OCI-LY1 (cell line): ENCODE measurements at regions not wholly inside any gene's neighbourhood (a gene's known extent, or its start where the extent isn't known, plus 50 kb on each side); places are given as distances from the start of the nearest gene placed in this dataset.

Experiments
- H2AFZ ChIP-seq: fragments of 200-600 bp; sonication (generic), shearing (Covaris generic); 2 replicates; pipeline ENCODE4 v1.6.0; 2014; ENCODE audit warnings: antibody characterized with exemption, mild to moderate bottlenecking, low read length
- H3F3A ChIP-seq: fragments of 200-600 bp; sonication (generic), shearing (Covaris generic); 2 replicates; pipeline ENCODE4 v1.6.0; 2014; ENCODE audit warnings: mild to moderate bottlenecking, antibody characterized with exemption, low read length, moderate library complexity; ENCODE audit not compliant: insufficient read depth
- H3K27ac ChIP-seq: fragments of 200-600 bp; sonication (generic); 2 replicates; pipeline ENCODE4 v1.5.1; 2014; ENCODE audit warnings: low read length, mixed run types, mild to moderate bottlenecking, low read depth; ENCODE audit not compliant: poor library complexity, severe bottlenecking
- H3K27me3 ChIP-seq: fragments of 200-600 bp; sonication (generic); 2 replicates; pipeline ENCODE4 v1.6.0; 2014; ENCODE audit warnings: antibody characterized with exemption, mild to moderate bottlenecking, low read length, moderate library complexity; ENCODE audit not compliant: insufficient read depth
- H3K36me3 ChIP-seq: fragments of 200-600 bp; sonication (generic); 2 replicates; pipeline ENCODE4 v1.6.1; 2014; ENCODE audit warnings: mild to moderate bottlenecking, antibody characterized with exemption, low read length, moderate library complexity, mixed read lengths; ENCODE audit not compliant: insufficient read depth
- H3K4me1 ChIP-seq: fragments of 200-600 bp; sonication (generic); 2 replicates; pipeline ENCODE4 v1.5.1; 2014; ENCODE audit warnings: mild to moderate bottlenecking, low read length, moderate library complexity; ENCODE audit not compliant: insufficient read depth, severe bottlenecking
- H3K4me2 ChIP-seq: fragments of 200-600 bp; sonication (generic), shearing (Covaris generic); 2 replicates; pipeline ENCODE4 v1.6.1; 2014; ENCODE audit warnings: low read length
- H3K4me3 ChIP-seq: fragments of 200-600 bp; sonication (generic); 2 replicates; pipeline ENCODE4 v1.5.1; 2014; ENCODE audit warnings: low read length, low read depth, mild to moderate bottlenecking, mixed read lengths; ENCODE audit not compliant: poor library complexity, severe bottlenecking
- H3K79me2 ChIP-seq: fragments of 200-600 bp; shearing (Covaris generic); 2 replicates; pipeline ENCODE4 v1.6.1; 2016; ENCODE audit warnings: mixed run types, low read length, mixed read lengths; ENCODE audit not compliant: insufficient read depth
- H3K9ac ChIP-seq: fragments of 200-600 bp; sonication (generic), shearing (Covaris generic); 2 replicates; pipeline ENCODE4 v1.6.1; 2014; ENCODE audit warnings: mild to moderate bottlenecking, low read length, mixed read lengths
- H3K9me2 ChIP-seq: fragments of 200-600 bp; sonication (generic), shearing (Covaris generic); 2 replicates; pipeline ENCODE4 v1.6.1; 2014; ENCODE audit warnings: low read depth, mild to moderate bottlenecking, low read length, mixed read lengths
- H3K9me3 ChIP-seq: fragments of 200-600 bp; shearing (Covaris generic); 2 replicates; pipeline ENCODE4 v1.6.1; 2014; ENCODE audit warnings: low read length, mixed read lengths
- H4K20me1 ChIP-seq: fragments of 200-600 bp; sonication (generic), shearing (Covaris generic); 2 replicates; pipeline ENCODE4 v1.6.0; 2016; ENCODE audit warnings: mild to moderate bottlenecking, low read length; ENCODE audit not compliant: insufficient read depth
- CTCF ChIP-seq: fragments of 200-600 bp; sonication (generic), shearing (Covaris generic); IDR thresholded peaks from 2 replicates; pipeline ENCODE4 v1.5.1; 2017; ENCODE audit warnings: mild to moderate bottlenecking, antibody characterized with exemption, low read length, moderate library complexity, mixed read lengths
- EZH2 ChIP-seq: fragments of 200-600 bp; sonication (generic), shearing (Covaris generic); IDR thresholded peaks from 2 replicates; pipeline ENCODE4 v1.8.0; 2017; ENCODE audit warnings: borderline replicate concordance, mixed run types, mild to moderate bottlenecking, antibody characterized with exemption, low read length, moderate library complexity, mixed read lengths

- Histone ChIP-seq H3K4me3 (no peak overlapping the region), H3K36me3 (no peaks in the 10 kb centered on the region)
- TF ChIP-seq CTCF (no peak), EZH2 (no peak)
These were observed 1011.8 kb upstream of the NCAM2 start for GRCh38 chr21:19986396-19986795.

GRCh38 chr21:19987671-19988070 lies 1010.5 kb upstream of the NCAM2 start:
- no peaks in the 10 kb centered on the region for H3F3A ChIP-seq
- no peaks in the 10 kb centered on the region for H3K79me2 ChIP-seq
- no peak overlapping the region for H2AFZ ChIP-seq
- TF ChIP-seq EZH2 (no peak), CTCF (no peak)
- H3K9me2 ChIP-seq = no peaks in the 10 kb centered on the region; the same call in 1 of the 2 replicates
- H3K4me3 ChIP-seq = no peak overlapping the region
- H3K9me3 ChIP-seq = no peaks in the 10 kb centered on the region
- H3K36me3 ChIP-seq = no peaks in the 10 kb centered on the region
- no peaks in the 10 kb centered on the region for H3K4me1 ChIP-seq
- H4K20me1 ChIP-seq = no peaks in the 10 kb centered on the region
- no peaks in the 10 kb centered on the region for H3K27me3 ChIP-seq
- H3K4me2 ChIP-seq = no peak overlapping the region
- no peak overlapping the region for H3K9ac ChIP-seq
- no peak overlapping the region for H3K27ac ChIP-seq

More at GRCh38 chr21:19986396-19986795, 1011.8 kb upstream of the NCAM2 start:
- Histone ChIP-seq H3K27me3 (no peaks in the 10 kb centered on the region), H3F3A (no peaks in the 10 kb centered on the region), H2AFZ (no peak overlapping the region), H3K9me2 (no peaks in the 10 kb centered on the region; the same call in 1 of the 2 replicates), H3K9me3 (no peaks in the 10 kb centered on the region), H3K27ac (no peak overlapping the region), H3K9ac (no peak overlapping the region), H4K20me1 (no peaks in the 10 kb centered on the region), H3K79me2 (no peaks in the 10 kb centered on the region), H3K4me2 (no peak overlapping the region), H3K4me1 (no peaks in the 10 kb centered on the region)

GRCh38 chr21:19992540-19992939 lies 1005.7 kb upstream of the NCAM2 start:
- no peak overlapping the region for H3K4me3 ChIP-seq
- H3K4me1 ChIP-seq = no peaks in the 10 kb centered on the region
- no peak overlapping the region for H3K9ac ChIP-seq
- no peaks in the 10 kb centered on the region for H4K20me1 ChIP-seq
- H3K4me2 ChIP-seq = no peak overlapping the region
- no peaks in the 10 kb centered on the region for H3K9me2 ChIP-seq
- H3K9me3 ChIP-seq = no peaks in the 10 kb centered on the region
- no peaks in the 10 kb centered on the region for H3K36me3 ChIP-seq
- H3K27ac ChIP-seq = no peak overlapping the region
- no peak overlapping the region for H2AFZ ChIP-seq
- no peaks in the 10 kb centered on the region for H3F3A ChIP-seq
- no peaks in the 10 kb centered on the region for H3K79me2 ChIP-seq
- no peaks in the 10 kb centered on the region for H3K27me3 ChIP-seq
- TF ChIP-seq CTCF (no peak), EZH2 (no peak)
